ENCODE measurements at regions not wholly inside any gene's neighbourhood (a gene's known extent, or its start where the extent isn't known, plus 50 kb on each side); places are given as distances from the start of the nearest gene placed in this dataset.

GRCh38 chr7:34307540-34307939 is 350.5 kb upstream of the NPSR1 start:
- Histone ChIP-seq H3K27me3 (replicated peaks; ENCODE audit: insufficient read depth) (no peaks in the 10 kb centered on the region), H3K36me3 (no peaks in the 10 kb centered on the region), H3K4me1 (replicated peaks) (no peaks in the 10 kb centered on the region), H3K9me3 (no peaks in the 10 kb centered on the region), H3K4me3 (no peak overlapping the region), H3K27ac (no peak overlapping the region)
- no peak for DNase-seq (ENCODE audit: low spot score)
- intact Hi-C loops (cut with DNase I): no loop called here
- WGBS: 27% methylated on average over 1 of the region's 1 CpG
- TF ChIP-seq CTCF (IDR thresholded peaks at IDR 0.05): no peak
- TF ChIP-seq POLR2AphosphoS5 (IDR thresholded peaks at IDR 0.05): no peak
- no peak for TF ChIP-seq POLR2A (IDR thresholded peaks at IDR 0.05)

GRCh38 chr7:34308595-34308994 is 349.4 kb upstream of the NPSR1 start:
- WGBS: 95% methylated on average over 8 of the region's 8 CpGs
- intact Hi-C loops (cut with DNase I): no loop called here
- TF ChIP-seq CTCF (IDR thresholded peaks at IDR 0.05): no peak

GRCh38 chr7:34309116-34309515 is 348.9 kb upstream of the NPSR1 start:
- Histone ChIP-seq H3K9me3 (no peaks in the 10 kb centered on the region), H3K27ac (no peak overlapping the region), H3K36me3 (no peaks in the 10 kb centered on the region), H3K27me3 (replicated peaks; ENCODE audit: insufficient read depth) (no peaks in the 10 kb centered on the region), H3K4me1 (replicated peaks) (no peaks in the 10 kb centered on the region), H3K4me3 (no peak overlapping the region)
- intact Hi-C loops (cut with DNase I): no loop called here
- TF ChIP-seq POLR2A (IDR thresholded peaks at IDR 0.05) (no peak), POLR2AphosphoS5 (IDR thresholded peaks at IDR 0.05) (no peak), CTCF (IDR thresholded peaks at IDR 0.05) (no peak)
- DNase-seq (ENCODE audit: low spot score): no peak
- 97% methylated on average over 12 of the region's 12 CpGs for WGBS

More at GRCh38 chr7:34308595-34308994, 349.4 kb upstream of the NPSR1 start:
- H3K9me3 ChIP-seq: no peaks in the 10 kb centered on the region
- H3K27ac ChIP-seq: no peak overlapping the region
- H3K4me3 ChIP-seq: no peak overlapping the region
- no peak for DNase-seq (ENCODE audit: low spot score)
- H3K4me1 ChIP-seq (replicated peaks): no peaks in the 10 kb centered on the region
- H3K36me3 ChIP-seq: no peaks in the 10 kb centered on the region
- H3K27me3 ChIP-seq (replicated peaks; ENCODE audit: insufficient read depth): no peaks in the 10 kb centered on the region

GRCh38 chr7:34309584-34309983 is 348.4 kb upstream of the NPSR1 start:
- TF ChIP-seq POLR2AphosphoS5 (IDR thresholded peaks at IDR 0.05) (no peak), POLR2A (IDR thresholded peaks at IDR 0.05) (no peak), CTCF (IDR thresholded peaks at IDR 0.05) (no peak)
- Histone ChIP-seq H3K36me3 (no peaks in the 10 kb centered on the region), H3K27ac (no peak overlapping the region), H3K4me3 (no peak overlapping the region), H3K4me1 (replicated peaks) (no peaks in the 10 kb centered on the region), H3K27me3 (replicated peaks; ENCODE audit: insufficient read depth) (no peaks in the 10 kb centered on the region), H3K9me3 (no peaks in the 10 kb centered on the region)
- DNase-seq (ENCODE audit: low spot score): no peak
- WGBS: 97% methylated on average over 19 of the region's 19 CpGs
- intact Hi-C loops (cut with DNase I): no loop called here

- no peak overlapping the region for H3K27ac ChIP-seq
- no peaks in the 10 kb centered on the region for H3K4me1 ChIP-seq (replicated peaks)
- H3K4me3 ChIP-seq: no peak overlapping the region
- intact Hi-C loops (cut with DNase I): no loop called here
- no peaks in the 10 kb centered on the region for H3K9me3 ChIP-seq
- no peaks in the 10 kb centered on the region for H3K36me3 ChIP-seq
- DNase-seq (ENCODE audit: low spot score): no peak
- TF ChIP-seq POLR2A (IDR thresholded peaks at IDR 0.05) (no peak), POLR2AphosphoS5 (IDR thresholded peaks at IDR 0.05) (no peak), CTCF (IDR thresholded peaks at IDR 0.05) (no peak)
- WGBS: 34% methylated on average over 3 of the region's 3 CpGs
- no peaks in the 10 kb centered on the region for H3K27me3 ChIP-seq (replicated peaks; ENCODE audit: insufficient read depth)
These were observed 346.4 kb upstream of the NPSR1 start for GRCh38 chr7:34311591-34311990.

All from prostate gland (tissue), 2 donors.